ENCODE measurements at regions not wholly inside any gene's neighbourhood (a gene's known extent, or its start where the extent isn't known, plus 50 kb on each side); places are given as distances from the start of the nearest gene placed in this dataset.
"Not testable (repeated sequence)": the region's sequence is repeated elsewhere in the genome, so short reads cannot be mapped to it uniquely, and the experiment has no call there.

DNA sequence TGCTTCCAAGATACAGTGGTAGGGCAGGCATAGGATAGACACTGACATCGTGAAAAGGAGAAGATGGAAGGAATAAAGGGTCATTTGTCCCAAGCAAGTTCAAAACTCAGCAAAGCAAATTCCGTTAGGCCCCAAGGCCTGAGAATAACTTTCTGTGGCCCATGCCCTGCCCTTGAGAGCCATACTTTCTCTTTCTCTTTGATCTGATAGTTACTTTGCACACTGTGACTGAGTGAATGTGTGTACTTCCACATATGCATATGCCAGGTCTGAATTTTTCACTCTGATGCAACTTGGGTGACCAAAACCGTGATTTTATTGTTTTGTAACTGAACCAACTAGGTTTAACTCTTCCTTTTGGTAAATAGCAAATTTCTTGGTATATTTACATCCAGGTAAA, 371.5 kb downstream of the RAB38 start:
- H3K9ac ChIP-seq (ENCODE audit: low read length in 3 of 3) = no peak overlapping the region
- H3K9me3 ChIP-seq (ENCODE audit: control insufficient read depth in 2 of 3, insufficient read depth in 1 of 3, low read length in 3 of 3) = no peaks in the 10 kb centered on the region
- no peaks in the 10 kb centered on the region for H3K27me3 ChIP-seq (ENCODE audit: control insufficient read depth, insufficient read depth, low read length)
- H3K4me3 ChIP-seq (ENCODE audit: low read length in 3 of 3) = no peak overlapping the region
- H3K36me3 ChIP-seq (ENCODE audit: control insufficient read depth in 2 of 3, insufficient read depth in 3 of 3, low read length in 3 of 3) = no peaks in the 10 kb centered on the region
- H3K4me1 ChIP-seq (ENCODE audit: control insufficient read depth in 2 of 3, insufficient read depth in 2 of 3, low read depth in 1 of 3, low read length in 3 of 3) = no peaks in the 10 kb centered on the region
- intact Hi-C loops (cut with DNase I) = no loop called here
- DNase-seq (no peak), FAIRE-seq (no peak)
- TF ChIP-seq, protein P1, sequence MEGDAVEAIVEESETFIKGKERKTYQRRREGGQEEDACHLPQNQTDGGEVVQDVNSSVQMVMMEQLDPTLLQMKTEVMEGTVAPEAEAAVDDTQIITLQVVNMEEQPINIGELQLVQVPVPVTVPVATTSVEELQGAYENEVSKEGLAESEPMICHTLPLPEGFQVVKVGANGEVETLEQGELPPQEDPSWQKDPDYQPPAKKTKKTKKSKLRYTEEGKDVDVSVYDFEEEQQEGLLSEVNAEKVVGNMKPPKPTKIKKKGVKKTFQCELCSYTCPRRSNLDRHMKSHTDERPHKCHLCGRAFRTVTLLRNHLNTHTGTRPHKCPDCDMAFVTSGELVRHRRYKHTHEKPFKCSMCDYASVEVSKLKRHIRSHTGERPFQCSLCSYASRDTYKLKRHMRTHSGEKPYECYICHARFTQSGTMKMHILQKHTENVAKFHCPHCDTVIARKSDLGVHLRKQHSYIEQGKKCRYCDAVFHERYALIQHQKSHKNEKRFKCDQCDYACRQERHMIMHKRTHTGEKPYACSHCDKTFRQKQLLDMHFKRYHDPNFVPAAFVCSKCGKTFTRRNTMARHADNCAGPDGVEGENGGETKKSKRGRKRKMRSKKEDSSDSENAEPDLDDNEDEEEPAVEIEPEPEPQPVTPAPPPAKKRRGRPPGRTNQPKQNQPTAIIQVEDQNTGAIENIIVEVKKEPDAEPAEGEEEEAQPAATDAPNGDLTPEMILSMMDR (IDR thresholded peaks at IDR 0.05; ENCODE audit: borderline replicate concordance, extremely low read depth, insufficient read depth) = no peak
- H3K27ac ChIP-seq (ENCODE audit: low read depth in 2 of 2, low read length in 2 of 2) = no peak overlapping the region

DNA sequence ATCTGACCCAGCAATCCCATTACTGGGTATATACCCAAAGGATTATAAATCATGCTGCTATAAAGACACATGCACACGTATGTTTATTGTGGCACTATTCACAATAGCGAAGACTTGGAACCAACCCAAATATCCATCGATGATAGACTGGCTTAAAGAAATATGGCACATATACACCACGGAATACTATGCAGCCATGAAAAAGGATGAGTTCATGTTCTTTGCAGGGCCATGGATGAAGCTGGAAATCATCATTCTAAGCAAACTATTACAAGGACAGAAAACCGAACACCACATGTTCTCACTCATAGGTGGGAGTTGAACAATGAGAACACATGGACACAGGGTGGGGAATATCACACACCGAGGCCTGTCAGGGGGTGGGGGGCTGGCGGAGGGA, 390.4 kb downstream of the RAB38 start:
- H3K9me3 ChIP-seq (ENCODE audit: control insufficient read depth in 2 of 3, insufficient read depth in 1 of 3, low read length in 3 of 3); FAIRE-seq; H3K9ac ChIP-seq (ENCODE audit: low read length in 3 of 3); H3K27me3 ChIP-seq (ENCODE audit: control insufficient read depth, insufficient read depth, low read length); H3K36me3 ChIP-seq (ENCODE audit: control insufficient read depth in 2 of 3, insufficient read depth in 3 of 3, low read length in 3 of 3); intact Hi-C loops (cut with DNase I); DNase-seq; H3K4me3 ChIP-seq (ENCODE audit: low read length in 3 of 3); H3K4me1 ChIP-seq (ENCODE audit: control insufficient read depth in 2 of 3, insufficient read depth in 2 of 3, low read depth in 1 of 3, low read length in 3 of 3); H3K27ac ChIP-seq (ENCODE audit: low read depth in 2 of 2, low read length in 2 of 2): not testable (repeated sequence)

DNA sequence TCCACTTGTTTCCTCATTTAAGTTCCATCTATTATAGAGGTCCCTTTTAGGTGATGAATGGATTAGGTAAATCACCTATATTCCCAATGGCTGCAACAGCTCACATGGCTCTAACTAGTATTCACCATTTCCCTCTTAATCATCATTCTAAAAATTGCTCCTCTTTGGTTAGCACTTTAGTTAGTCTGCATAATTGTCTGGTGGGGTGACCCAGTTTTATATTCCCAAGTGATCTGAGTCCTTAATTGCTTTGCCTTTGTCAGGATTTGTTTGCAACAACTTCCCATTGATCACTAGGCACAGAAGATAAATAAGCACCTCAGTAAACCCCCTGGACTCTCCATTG, 395.2 kb downstream of the RAB38 start:
- FAIRE-seq = no peak

DNA sequence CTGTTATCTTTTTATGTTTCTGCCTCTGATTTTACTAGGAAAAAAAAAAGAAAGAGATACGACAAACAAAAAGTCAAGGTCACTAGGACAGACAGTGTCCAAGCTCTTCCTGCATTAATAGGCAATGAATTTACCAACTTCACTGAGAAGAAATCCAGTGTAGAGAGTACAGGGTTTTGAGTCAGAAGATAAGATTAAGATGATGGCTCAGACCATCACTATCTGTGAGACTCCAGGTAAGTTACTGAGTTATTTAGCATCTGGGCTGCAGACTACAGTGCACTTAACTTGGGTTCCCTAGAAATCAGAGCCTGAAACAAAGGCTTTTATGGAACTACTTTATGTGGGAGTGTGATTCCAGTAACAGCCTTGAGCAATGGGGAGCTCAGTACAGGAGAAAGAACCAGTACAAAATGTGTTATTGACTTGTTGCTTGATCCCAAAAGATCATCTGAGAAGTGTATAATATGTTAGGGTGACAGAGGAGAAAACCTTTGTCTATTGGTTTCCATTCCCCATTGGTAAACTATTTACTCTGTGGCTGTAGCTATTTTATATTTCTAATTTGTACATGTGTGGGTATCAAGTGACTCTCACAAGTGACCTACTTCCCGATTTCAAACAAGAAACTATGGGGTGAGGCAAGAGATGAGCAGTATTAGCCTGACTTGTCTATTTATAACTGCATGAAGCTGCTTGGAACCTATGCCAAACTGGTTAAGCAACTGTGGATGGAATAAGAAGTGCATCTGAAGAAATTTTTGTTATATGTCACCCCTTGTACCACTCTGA, 395.8 kb downstream of the RAB38 start:
- Histone ChIP-seq H3K4me1 (ENCODE audit: control insufficient read depth in 2 of 3, insufficient read depth in 2 of 3, low read depth in 1 of 3, low read length in 3 of 3) (no peaks in the 10 kb centered on the region), H3K27ac (ENCODE audit: low read depth in 2 of 2, low read length in 2 of 2) (no peak overlapping the region), H3K9ac (ENCODE audit: low read length in 3 of 3) (no peak overlapping the region), H3K4me3 (ENCODE audit: low read length in 3 of 3) (no peak overlapping the region), H3K27me3 (ENCODE audit: control insufficient read depth, insufficient read depth, low read length) (no peaks in the 10 kb centered on the region), H3K9me3 (ENCODE audit: control insufficient read depth in 2 of 3, insufficient read depth in 1 of 3, low read length in 3 of 3) (no peaks in the 10 kb centered on the region), H3K36me3 (ENCODE audit: control insufficient read depth in 2 of 3, insufficient read depth in 3 of 3, low read length in 3 of 3) (no peaks in the 10 kb centered on the region)
- FAIRE-seq (no peak), DNase-seq (no peak)
- TF ChIP-seq, protein P1 (IDR thresholded peaks at IDR 0.05; ENCODE audit: borderline replicate concordance, extremely low read depth, insufficient read depth) = no peak
- intact Hi-C loops (cut with DNase I) = no loop called here

More for the DNA sequence above, 395.2 kb downstream of the RAB38 start:
- no peak overlapping the region for H3K9ac ChIP-seq (ENCODE audit: low read length in 3 of 3)
- TF ChIP-seq, protein P1 (IDR thresholded peaks at IDR 0.05; ENCODE audit: borderline replicate concordance, extremely low read depth, insufficient read depth) = no peak
- no peaks in the 10 kb centered on the region for H3K9me3 ChIP-seq (ENCODE audit: control insufficient read depth in 2 of 3, insufficient read depth in 1 of 3, low read length in 3 of 3)
- DNase-seq = no peak
- no peaks in the 10 kb centered on the region for H3K36me3 ChIP-seq (ENCODE audit: control insufficient read depth in 2 of 3, insufficient read depth in 3 of 3, low read length in 3 of 3)
- no peak overlapping the region for H3K27ac ChIP-seq (ENCODE audit: low read depth in 2 of 2, low read length in 2 of 2)
- no peaks in the 10 kb centered on the region for H3K4me1 ChIP-seq (ENCODE audit: control insufficient read depth in 2 of 3, insufficient read depth in 2 of 3, low read depth in 1 of 3, low read length in 3 of 3)
- no peak overlapping the region for H3K4me3 ChIP-seq (ENCODE audit: low read length in 3 of 3)
- no peaks in the 10 kb centered on the region for H3K27me3 ChIP-seq (ENCODE audit: control insufficient read depth, insufficient read depth, low read length)
- intact Hi-C loops (cut with DNase I) = no loop called here
